ENCODE measurements at regions not wholly inside any gene's neighbourhood (a gene's known extent, or its start where the extent isn't known, plus 50 kb on each side); places are given as distances from the start of the nearest gene placed in this dataset.

- TF ChIP-seq RFX5 (IDR thresholded peaks at IDR 0.05; ENCODE audit: borderline replicate concordance, low read depth, low read length) (no peak), PHF8 (conservative IDR thresholded peaks at IDR 0.05; ENCODE audit: low read depth, low read length) (no peak), TEAD4 (IDR thresholded peaks at IDR 0.05; ENCODE audit: low read depth, low read length) (no peak)
- CTCF ChIA-PET (ENCODE audit: partially characterized antibody): interaction anchor here (0.6 to 2.0 kb wide), 3 partner anchors 9 to 203 kb away, joined by 3 to 4 read pairs (median 4); no protein-coding TSS in a partner anchor
These were observed 1774.0 kb upstream of the PRR20A start for GRCh38 chr13:55366676-55367075.

More at GRCh38 chr13:55366676-55367075, 1774.0 kb upstream of the PRR20A start:
- no peak for DNase-seq (ENCODE audit: low read depth in 1 of 2, low spot score in 2 of 2)
- Histone ChIP-seq H3K27me3 (replicated peaks in 1 of 4; ENCODE audit: control insufficient read depth in 3 of 4, extremely low read depth in 1 of 4, insufficient read depth in 3 of 4, low read length in 3 of 4) (no peaks in the 10 kb centered on the region), H3K36me3 (ENCODE audit: control insufficient read depth in 2 of 4, insufficient read depth in 4 of 4, low read length in 3 of 4) (no peaks in the 10 kb centered on the region), H3K4me1 (replicated peaks in 1 of 4; ENCODE audit: control insufficient read depth in 3 of 4, insufficient read depth in 4 of 4, low read length in 3 of 4) (no peaks in the 10 kb centered on the region), H3K23me2 (ENCODE audit: low read depth, low read length) (no peaks in the 10 kb centered on the region), H2AK5ac (ENCODE audit: low read depth, low read length) (no peak overlapping the region), H3K79me1 (ENCODE audit: low read depth, low read length) (no peaks in the 10 kb centered on the region), H4K5ac (ENCODE audit: insufficient read length, low read depth, low read length) (no peak overlapping the region), H3K14ac (ENCODE audit: insufficient read length) (no peak overlapping the region), H3K4me3 (ENCODE audit: extremely low read depth in 1 of 4, insufficient read depth in 2 of 4, low read depth in 3 of 4, low read length in 4 of 4) (no peak overlapping the region), H3K27ac (ENCODE audit: low read depth, low read length) (no peak overlapping the region), H3K4ac (replicated peaks; ENCODE audit: insufficient read length, low read depth, low read length) (no peak overlapping the region), H3K18ac (ENCODE audit: extremely low read depth, low read length) (no peak overlapping the region), H2BK20ac (ENCODE audit: low read length) (no peak overlapping the region), H4K20me1 (replicated peaks in 1 of 2; ENCODE audit: control insufficient read depth in 1 of 2, insufficient read depth in 2 of 2, low read length in 2 of 2) (no peaks in the 10 kb centered on the region), H2BK15ac (ENCODE audit: low read length) (no peak overlapping the region), H3K9me3 (ENCODE audit: insufficient read depth in 2 of 2, low read depth in 1 of 2, low read length in 1 of 2) (no peaks in the 10 kb centered on the region), H3K23ac (ENCODE audit: insufficient read length) (no peak overlapping the region), H2BK5ac (ENCODE audit: low read depth, low read length) (no peak overlapping the region), H3K4me2 (ENCODE audit: insufficient read depth in 1 of 2, low read depth in 2 of 2, low read length in 2 of 2) (no peak overlapping the region), H4K8ac (ENCODE audit: extremely low read depth, insufficient read depth, low read length) (no peak overlapping the region), H3K79me2 (ENCODE audit: control insufficient read depth in 1 of 2, insufficient read depth in 2 of 2, low read length in 2 of 2) (no peaks in the 10 kb centered on the region), H2BK120ac (replicated peaks; ENCODE audit: low read depth, low read length) (no peak overlapping the region), H2BK12ac (ENCODE audit: low read depth, low read length) (no peak overlapping the region), H2AFZ (ENCODE audit: low read length) (no peak overlapping the region), H4K91ac (replicated peaks; ENCODE audit: insufficient read length, low read length) (no peak overlapping the region), H3K56ac (replicated peaks; ENCODE audit: insufficient read length, low read depth, low read length) (no peak overlapping the region), H3K9ac (replicated peaks in 1 of 4; ENCODE audit: extremely low read depth in 1 of 4, low read depth in 3 of 4, low read length in 3 of 4) (no peak overlapping the region)
- no peak for FAIRE-seq
- WGBS, 2 experiments (ENCODE audit: extremely low coverage in 1 of 2, insufficient coverage in 1 of 2, insufficient read length in 1 of 2, insufficient replicate concordance in 2 of 2, low coverage in 1 of 2, low lambda C conversion rate in 2 of 2, missing lambda C conversion rate in 1 of 2): 73% methylated on average over 3 of the region's 3 CpGs; no CpG with 5 or more reads in 1 of the 2 experiments
- POLR2A ChIA-PET (ENCODE audit: partially characterized antibody): no interaction called here

All from H1 (cell line).